Keratinocyte (primary cell): ENCODE measurements at regions not wholly inside any gene's neighbourhood (a gene's known extent, or its start where the extent isn't known, plus 50 kb on each side); places are given as distances from the start of the nearest gene placed in this dataset.

Source experiments
- CTCF ChIP-seq, 3 experiments: IDR thresholded peaks in 1 of 3; conservative IDR thresholded peaks in 1 of 3; optimal IDR thresholded peaks in 1 of 3; 2 replicates in 2 of 3; 3 replicates in 1 of 3; pipeline versions ENCODE3 to v1.5.1; 2011; ENCODE audit warnings: low read length in 3 of 3, mild to moderate bottlenecking in 3 of 3, moderate library complexity in 2 of 3, control low read depth in 1 of 3, inconsistent platforms in 1 of 3; ENCODE audit not compliant: insufficient read depth in 2 of 3; ENCODE audit errors: extremely low read depth in 1 of 3
- EZH2 ChIP-seq: IDR thresholded peaks from one replicate; pipeline ENCODE4 v1.6.1; 2012; ENCODE audit warnings: inconsistent platforms, mild to moderate bottlenecking, low read length, moderate library complexity

- no peak for TF ChIP-seq CTCF (optimal IDR thresholded peaks at IDR 0.05 in 1 of 3, IDR thresholded peaks at IDR 0.05 in 1 of 3, conservative IDR thresholded peaks at IDR 0.05 in 1 of 3; ENCODE audit: extremely low read depth in 1 of 3, insufficient read depth in 2 of 3, low read length in 3 of 3)
- TF ChIP-seq EZH2 = no peak
These were observed 81.5 kb upstream of the GALNT17 start for GRCh38 chr7:71050492-71050891.
